ENCODE measurements at regions not wholly inside any gene's neighbourhood (a gene's known extent, or its start where the extent isn't known, plus 50 kb on each side); places are given as distances from the start of the nearest gene placed in this dataset.
"Not testable (repeated sequence)": the region's sequence is repeated elsewhere in the genome, so short reads cannot be mapped to it uniquely, and the experiment has no call there.

- Histone ChIP-seq H3K27ac (ENCODE audit: low read length) (no peak overlapping the region), H3K4me1 (ENCODE audit: control insufficient read depth, insufficient read depth, low read length) (no peaks in the 10 kb centered on the region), H3K27me3 (ENCODE audit: control insufficient read depth in 1 of 2, insufficient read depth in 2 of 2, low read length in 2 of 2) (no peaks in the 10 kb centered on the region), H3K36me3 (ENCODE audit: control insufficient read depth in 2 of 2, insufficient read depth in 2 of 2, low read length in 2 of 2) (no peaks in the 10 kb centered on the region), H3K9ac (ENCODE audit: low read length in 2 of 2) (no peak overlapping the region), H3K4me3 (ENCODE audit: low read length in 2 of 2) (no peak overlapping the region), H3K9me3 (ENCODE audit: control insufficient read depth in 2 of 2, low read length in 2 of 2) (no peaks in the 10 kb centered on the region)
Observed at GRCh38 chr4:148847544-148848255, 405.5 kb upstream of the NR3C2 start.

GRCh38 chr4:148845609-148846008, 403.4 kb upstream of the NR3C2 start:
- Histone ChIP-seq H3K27me3 (ENCODE audit: control insufficient read depth in 1 of 2, insufficient read depth in 2 of 2, low read length in 2 of 2) (no peaks in the 10 kb centered on the region), H3K27ac (ENCODE audit: low read length) (no peak overlapping the region), H3K9me3 (ENCODE audit: control insufficient read depth in 2 of 2, low read length in 2 of 2) (no peaks in the 10 kb centered on the region), H3K4me3 (ENCODE audit: low read length in 2 of 2) (no peak overlapping the region), H3K9ac (ENCODE audit: low read length in 2 of 2) (no peak overlapping the region), H3K36me3 (ENCODE audit: control insufficient read depth in 2 of 2, insufficient read depth in 2 of 2, low read length in 2 of 2) (no peaks in the 10 kb centered on the region), H3K4me1 (ENCODE audit: control insufficient read depth, insufficient read depth, low read length) (no peaks in the 10 kb centered on the region)

GRCh38 chr4:148843625-148844024, 401.4 kb upstream of the NR3C2 start:
- Histone ChIP-seq H3K36me3 (ENCODE audit: control insufficient read depth in 2 of 2, insufficient read depth in 2 of 2, low read length in 2 of 2) (no peaks in the 10 kb centered on the region), H3K9ac (ENCODE audit: low read length in 2 of 2) (no peak overlapping the region), H3K9me3 (ENCODE audit: control insufficient read depth in 2 of 2, low read length in 2 of 2) (no peaks in the 10 kb centered on the region), H3K27ac (ENCODE audit: low read length) (no peak overlapping the region), H3K27me3 (ENCODE audit: control insufficient read depth in 1 of 2, insufficient read depth in 2 of 2, low read length in 2 of 2) (no peaks in the 10 kb centered on the region), H3K4me3 (ENCODE audit: low read length in 2 of 2) (no peak overlapping the region), H3K4me1 (ENCODE audit: control insufficient read depth, insufficient read depth, low read length) (no peaks in the 10 kb centered on the region)

- Histone ChIP-seq H3K9ac (ENCODE audit: low read length in 2 of 2) (no peak overlapping the region), H3K36me3 (ENCODE audit: control insufficient read depth in 2 of 2, insufficient read depth in 2 of 2, low read length in 2 of 2) (no peaks in the 10 kb centered on the region), H3K9me3 (ENCODE audit: control insufficient read depth in 2 of 2, low read length in 2 of 2) (no peaks in the 10 kb centered on the region), H3K27ac (ENCODE audit: low read length) (no peak overlapping the region), H3K27me3 (ENCODE audit: control insufficient read depth in 1 of 2, insufficient read depth in 2 of 2, low read length in 2 of 2) (no peaks in the 10 kb centered on the region), H3K4me1 (ENCODE audit: control insufficient read depth, insufficient read depth, low read length) (no peaks in the 10 kb centered on the region), H3K4me3 (ENCODE audit: low read length in 2 of 2) (no peak overlapping the region)
Observed at GRCh38 chr4:148842843-148843242, 400.6 kb upstream of the NR3C2 start.

DNA sequence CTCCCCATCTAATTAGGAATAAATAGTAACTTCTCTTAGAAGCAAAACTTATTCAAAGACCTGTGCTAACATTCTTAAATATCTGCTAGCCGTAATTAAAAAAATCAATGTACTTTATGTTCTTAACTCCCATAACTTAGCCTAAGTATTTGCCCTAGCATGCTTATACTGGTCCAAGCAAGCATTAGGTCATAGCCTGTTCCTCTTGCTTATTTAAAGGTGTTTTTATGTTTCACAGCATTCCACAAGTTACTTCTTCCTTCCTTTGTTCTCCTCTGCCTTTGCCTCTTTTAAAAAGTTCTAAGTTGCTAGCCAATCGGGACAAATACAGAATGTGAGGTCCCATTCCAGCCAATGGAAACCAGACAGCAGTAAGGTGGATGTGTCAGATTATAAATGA, 395.4 kb upstream of the NR3C2 start:
- not testable (repeated sequence) for H3K4me3 ChIP-seq (ENCODE audit: low read length in 2 of 2); H3K27me3 ChIP-seq (ENCODE audit: control insufficient read depth in 1 of 2, insufficient read depth in 2 of 2, low read length in 2 of 2); H3K4me1 ChIP-seq (ENCODE audit: control insufficient read depth, insufficient read depth, low read length); H3K36me3 ChIP-seq (ENCODE audit: control insufficient read depth in 2 of 2, insufficient read depth in 2 of 2, low read length in 2 of 2); H3K9me3 ChIP-seq (ENCODE audit: control insufficient read depth in 2 of 2, low read length in 2 of 2); H3K9ac ChIP-seq (ENCODE audit: low read length in 2 of 2); H3K27ac ChIP-seq (ENCODE audit: low read length)

- H3K4me1 ChIP-seq (ENCODE audit: control insufficient read depth, insufficient read depth, low read length) = no peaks in the 10 kb centered on the region
- H3K27ac ChIP-seq (ENCODE audit: low read length) = no peak overlapping the region
- H3K9me3 ChIP-seq (ENCODE audit: control insufficient read depth in 2 of 2, low read length in 2 of 2) = no peaks in the 10 kb centered on the region
- H3K4me3 ChIP-seq (ENCODE audit: low read length in 2 of 2) = no peak overlapping the region
- H3K36me3 ChIP-seq (ENCODE audit: control insufficient read depth in 2 of 2, insufficient read depth in 2 of 2, low read length in 2 of 2) = no peaks in the 10 kb centered on the region
- H3K9ac ChIP-seq (ENCODE audit: low read length in 2 of 2) = no peak overlapping the region
- H3K27me3 ChIP-seq (ENCODE audit: control insufficient read depth in 1 of 2, insufficient read depth in 2 of 2, low read length in 2 of 2) = no peaks in the 10 kb centered on the region
Observed at GRCh38 chr4:148834804-148835631, 392.8 kb upstream of the NR3C2 start.

DNA sequence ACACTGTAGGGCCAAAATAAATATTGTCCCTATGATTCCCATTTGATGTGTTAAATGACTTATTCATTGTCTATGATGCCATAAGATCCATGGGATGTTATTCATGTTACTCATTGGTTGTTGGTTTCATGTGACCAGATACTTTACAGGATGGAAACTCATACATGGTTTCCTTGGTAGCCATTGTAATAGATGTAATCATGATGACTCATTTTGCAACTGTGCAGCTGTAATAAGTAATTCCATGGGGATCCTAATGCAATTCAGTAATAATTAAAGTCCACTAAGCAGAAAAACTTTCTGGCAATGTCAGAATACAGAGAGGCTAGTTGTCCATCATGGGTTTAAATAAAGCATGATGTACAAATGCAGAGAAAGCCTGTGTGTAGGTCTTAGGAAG, 389.7 kb upstream of the NR3C2 start:
- Histone ChIP-seq H3K36me3 (ENCODE audit: control insufficient read depth in 2 of 2, insufficient read depth in 2 of 2, low read length in 2 of 2) (no peaks in the 10 kb centered on the region), H3K27ac (ENCODE audit: low read length) (no peak overlapping the region), H3K4me3 (ENCODE audit: low read length in 2 of 2) (no peak overlapping the region), H3K9ac (ENCODE audit: low read length in 2 of 2) (no peak overlapping the region), H3K27me3 (ENCODE audit: control insufficient read depth in 1 of 2, insufficient read depth in 2 of 2, low read length in 2 of 2) (no peaks in the 10 kb centered on the region), H3K9me3 (ENCODE audit: control insufficient read depth in 2 of 2, low read length in 2 of 2) (peaks cover 0 to 5% of the 10 kb centered on the region in 2 donors), H3K4me1 (ENCODE audit: control insufficient read depth, insufficient read depth, low read length) (no peaks in the 10 kb centered on the region)

DNA sequence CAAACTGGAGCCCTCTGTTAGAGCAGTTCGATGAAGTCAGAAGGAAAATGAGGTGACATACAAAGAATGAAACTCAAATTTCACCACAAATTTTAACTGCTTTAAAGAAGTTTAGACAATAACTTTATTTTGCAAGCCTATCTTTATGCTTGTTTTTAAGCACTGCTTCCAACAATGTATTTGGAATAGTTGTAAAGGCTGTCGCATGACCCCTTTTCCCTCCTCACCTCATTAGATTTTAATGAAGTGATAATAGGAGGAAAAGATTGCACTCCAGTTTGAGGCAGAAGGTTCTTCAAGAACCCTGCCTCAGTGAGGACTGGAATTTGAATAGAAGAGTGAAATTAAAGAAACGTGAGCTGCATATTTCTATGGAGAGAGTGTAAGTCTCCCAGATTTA, 386.1 kb upstream of the NR3C2 start:
- no peaks in the 10 kb centered on the region for H3K27me3 ChIP-seq (ENCODE audit: control insufficient read depth in 1 of 2, insufficient read depth in 2 of 2, low read length in 2 of 2)
- peaks cover 0 to 5% of the 10 kb centered on the region in 2 donors for H3K9me3 ChIP-seq (ENCODE audit: control insufficient read depth in 2 of 2, low read length in 2 of 2)
- no peaks in the 10 kb centered on the region for H3K4me1 ChIP-seq (ENCODE audit: control insufficient read depth, insufficient read depth, low read length)
- H3K4me3 ChIP-seq (ENCODE audit: low read length in 2 of 2) = no peak overlapping the region
- no peak overlapping the region for H3K27ac ChIP-seq (ENCODE audit: low read length)
- H3K9ac ChIP-seq (ENCODE audit: low read length in 2 of 2) = no peak overlapping the region
- H3K36me3 ChIP-seq (ENCODE audit: control insufficient read depth in 2 of 2, insufficient read depth in 2 of 2, low read length in 2 of 2) = no peaks in the 10 kb centered on the region

DNA sequence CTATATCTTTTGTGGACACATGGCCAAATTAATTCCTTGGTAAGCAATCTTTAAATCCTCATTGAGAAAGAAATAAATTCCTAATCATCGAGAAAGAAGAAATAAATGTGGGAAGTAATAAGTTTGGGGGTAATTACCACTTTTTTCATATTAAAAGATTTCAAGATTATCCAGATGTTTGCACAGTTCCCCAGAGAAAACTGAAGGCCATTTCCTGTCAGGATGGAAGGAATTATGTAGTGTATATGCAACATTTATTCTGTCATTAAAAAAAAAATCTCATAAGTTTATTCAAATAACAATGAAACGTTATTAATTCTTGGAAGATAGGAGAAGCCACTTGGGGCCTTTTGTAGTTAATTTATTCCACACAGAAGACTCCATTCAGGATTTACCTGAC, 385.6 kb upstream of the NR3C2 start:
- Histone ChIP-seq H3K27me3 (ENCODE audit: control insufficient read depth in 1 of 2, insufficient read depth in 2 of 2, low read length in 2 of 2) (no peaks in the 10 kb centered on the region), H3K4me3 (ENCODE audit: low read length in 2 of 2) (no peak overlapping the region), H3K9ac (ENCODE audit: low read length in 2 of 2) (no peak overlapping the region), H3K27ac (ENCODE audit: low read length) (no peak overlapping the region), H3K36me3 (ENCODE audit: control insufficient read depth in 2 of 2, insufficient read depth in 2 of 2, low read length in 2 of 2) (no peaks in the 10 kb centered on the region), H3K9me3 (ENCODE audit: control insufficient read depth in 2 of 2, low read length in 2 of 2) (peaks cover 0 to 5% of the 10 kb centered on the region in 2 donors), H3K4me1 (ENCODE audit: control insufficient read depth, insufficient read depth, low read length) (no peaks in the 10 kb centered on the region)

DNA sequence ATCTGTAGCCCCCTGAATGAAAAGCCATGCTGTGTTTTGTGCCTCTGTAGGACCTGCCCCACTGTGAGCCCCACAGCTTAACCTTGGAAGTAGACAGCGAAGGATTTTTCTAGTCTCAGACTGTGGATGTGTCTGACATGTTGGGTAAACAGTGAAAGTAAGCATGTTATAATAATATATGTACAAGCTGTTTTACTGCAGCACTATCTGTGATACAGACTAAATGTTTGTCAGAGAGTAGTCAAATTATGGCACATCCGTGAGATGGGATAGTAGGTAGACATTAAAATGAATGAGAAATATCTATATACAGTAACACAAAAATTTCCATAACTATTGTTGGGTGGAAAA, 381.2 kb upstream of the NR3C2 start:
- no peaks in the 10 kb centered on the region for H3K9me3 ChIP-seq (ENCODE audit: control insufficient read depth in 2 of 2, low read length in 2 of 2)
- no peaks in the 10 kb centered on the region for H3K27me3 ChIP-seq (ENCODE audit: control insufficient read depth in 1 of 2, insufficient read depth in 2 of 2, low read length in 2 of 2)
- H3K27ac ChIP-seq (ENCODE audit: low read length) = no peak overlapping the region
- H3K4me3 ChIP-seq (ENCODE audit: low read length in 2 of 2) = no peak overlapping the region
- H3K9ac ChIP-seq (ENCODE audit: low read length in 2 of 2) = no peak overlapping the region
- H3K4me1 ChIP-seq (ENCODE audit: control insufficient read depth, insufficient read depth, low read length) = no peaks in the 10 kb centered on the region
- no peaks in the 10 kb centered on the region for H3K36me3 ChIP-seq (ENCODE audit: control insufficient read depth in 2 of 2, insufficient read depth in 2 of 2, low read length in 2 of 2)
